K562 (cell line): ENCODE measurements at regions not wholly inside any gene's neighbourhood (a gene's known extent, or its start where the extent isn't known, plus 50 kb on each side); places are given as distances from the start of the nearest gene placed in this dataset.

Experiments used
- GABPA ChIP-seq: fragments of 200-800 bp; sonication (Bioruptor generic); conservative IDR thresholded peaks from 2 replicates; pipeline ENCODE4 v1.6.1; 2016; ENCODE audit warnings: low read depth, missing genetic modification characterization, missing compliant biosample characterization
- HDGF ChIP-seq: fragments of 450-650 bp; IDR thresholded peaks from 2 replicates; pipeline ENCODE4 v1.6.1; 2016
- RBBP5 ChIP-seq: fragments of 200-600 bp; sonication (generic); IDR thresholded peaks from 2 replicates; pipeline ENCODE4 v1.6.1; 2012; ENCODE audit warnings: borderline replicate concordance, mild to moderate bottlenecking, low read length, control low read depth, inconsistent platforms; ENCODE audit not compliant: insufficient read depth, poor library complexity, severe bottlenecking
- ZNF318 ChIP-seq, 2 experiments: fragments of 450-650 bp; IDR thresholded peaks; 2 replicates each; pipeline ENCODE4 v1.6.1; 2016; ENCODE audit warnings: mild to moderate bottlenecking in 2 of 2, borderline replicate concordance in 1 of 2, low read depth in 1 of 2, moderate library complexity in 1 of 2

- TF ChIP-seq RBBP5, result no peak
- TF ChIP-seq HDGF, result no peak
- no peak for TF ChIP-seq GABPA (tag)
- no peak for TF ChIP-seq ZNF318 (IDR thresholded peaks at IDR 0.05; ENCODE audit: borderline replicate concordance in 1 of 2, low read depth in 1 of 2)
These were observed 63.0 kb upstream of the PPARA start for GRCh38 chr22:46087336-46087690.
